Upper lobe of left lung (tissue), 4 donors: ENCODE measurements at regions not wholly inside any gene's neighbourhood (a gene's known extent, or its start where the extent isn't known, plus 50 kb on each side); places are given as distances from the start of the nearest gene placed in this dataset.

Experiments used
- CTCF ChIP-seq, 6 experiments: fragments of 450-650 bp in 4 of 6; fragments of 200-600 bp in 2 of 6; sonication (generic) in 2 of 6; IDR thresholded peaks; one replicate each; pipeline ENCODE4 v1.5.1; 2016 to 2019; ENCODE audit warnings: antibody characterized with exemption in 6 of 6
- POLR2A ChIP-seq, 4 donors: fragments of 450-650 bp; IDR thresholded peaks; one replicate each; pipeline ENCODE4 v1.5.1; 2016 to 2017; ENCODE audit warnings: antibody characterized with exemption in 4 of 4, mild to moderate bottlenecking in 2 of 4
- POLR2AphosphoS5 ChIP-seq, 2 donors: sonication (generic); formaldehyde crosslinking; IDR thresholded peaks; one replicate each; pipeline ENCODE4 v1.5.1; 2017; ENCODE audit warnings: antibody characterized with exemption in 2 of 2

DNA sequence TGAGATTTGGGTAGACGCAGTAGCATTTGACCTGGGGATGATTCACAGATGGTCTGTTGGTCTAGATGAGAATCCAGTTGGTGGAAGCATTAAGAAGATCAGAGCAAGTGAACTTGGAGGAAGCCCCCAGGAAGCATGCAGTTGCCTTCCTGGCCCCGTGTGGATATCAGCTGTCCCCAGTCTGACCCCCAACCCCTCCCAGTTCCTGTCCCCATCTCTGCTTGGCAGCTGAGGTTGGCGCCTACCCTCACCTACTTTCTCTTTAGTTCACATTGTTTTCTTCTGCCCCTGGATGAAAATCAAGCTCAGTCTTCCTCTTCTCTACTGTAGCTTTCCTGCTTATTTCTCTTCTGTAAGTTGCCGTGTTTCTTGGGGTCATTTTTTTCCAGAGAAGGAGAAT is 227.9 kb downstream of the GATA3 start:
- TF ChIP-seq CTCF (IDR thresholded peaks at IDR 0.05): no peak
- no peak for TF ChIP-seq POLR2A (IDR thresholded peaks at IDR 0.05)
- no peak for TF ChIP-seq POLR2AphosphoS5 (IDR thresholded peaks at IDR 0.05)
